Body of pancreas (tissue), 4 donors: ENCODE measurements at regions not wholly inside any gene's neighbourhood (a gene's known extent, or its start where the extent isn't known, plus 50 kb on each side); places are given as distances from the start of the nearest gene placed in this dataset.

Experiments used
- POLR2A ChIP-seq, 3 donors: fragments of 450-650 bp; IDR thresholded peaks; one replicate each; pipeline ENCODE4 v1.6.1; 2016; ENCODE audit warnings: antibody characterized with exemption in 3 of 3, mild to moderate bottlenecking in 2 of 3
- TF ChIP-seq, protein P1 (sequence below), 7 experiments: fragments of 450-650 bp in 4 of 7; fragments of 200-600 bp in 3 of 7; sonication (generic) in 3 of 7; IDR thresholded peaks; one replicate each; pipeline ENCODE4 v1.5.1; 2016 to 2019; ENCODE audit warnings: antibody characterized with exemption in 7 of 7

DNA sequence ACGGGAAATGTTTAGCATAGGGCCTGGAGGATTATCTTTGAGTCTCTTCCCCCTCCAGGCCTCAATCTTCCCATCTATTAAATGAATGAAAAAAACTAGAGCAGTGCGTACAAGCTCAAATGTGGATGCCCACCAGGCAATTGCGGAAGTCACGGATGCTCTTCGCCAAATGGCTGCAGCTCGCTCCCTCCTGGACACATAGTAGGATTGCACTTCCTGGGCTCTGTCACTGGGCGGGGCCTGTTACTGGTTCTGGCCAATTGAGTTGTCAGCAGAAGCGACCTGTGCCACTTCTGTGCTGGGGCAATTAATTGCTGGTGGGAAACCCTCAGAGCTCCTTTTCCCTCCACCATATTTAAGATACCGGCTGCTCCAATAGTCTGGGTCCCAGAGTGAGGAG is 168.2 kb upstream of the IRX6 start:
- TF ChIP-seq, protein P1, sequence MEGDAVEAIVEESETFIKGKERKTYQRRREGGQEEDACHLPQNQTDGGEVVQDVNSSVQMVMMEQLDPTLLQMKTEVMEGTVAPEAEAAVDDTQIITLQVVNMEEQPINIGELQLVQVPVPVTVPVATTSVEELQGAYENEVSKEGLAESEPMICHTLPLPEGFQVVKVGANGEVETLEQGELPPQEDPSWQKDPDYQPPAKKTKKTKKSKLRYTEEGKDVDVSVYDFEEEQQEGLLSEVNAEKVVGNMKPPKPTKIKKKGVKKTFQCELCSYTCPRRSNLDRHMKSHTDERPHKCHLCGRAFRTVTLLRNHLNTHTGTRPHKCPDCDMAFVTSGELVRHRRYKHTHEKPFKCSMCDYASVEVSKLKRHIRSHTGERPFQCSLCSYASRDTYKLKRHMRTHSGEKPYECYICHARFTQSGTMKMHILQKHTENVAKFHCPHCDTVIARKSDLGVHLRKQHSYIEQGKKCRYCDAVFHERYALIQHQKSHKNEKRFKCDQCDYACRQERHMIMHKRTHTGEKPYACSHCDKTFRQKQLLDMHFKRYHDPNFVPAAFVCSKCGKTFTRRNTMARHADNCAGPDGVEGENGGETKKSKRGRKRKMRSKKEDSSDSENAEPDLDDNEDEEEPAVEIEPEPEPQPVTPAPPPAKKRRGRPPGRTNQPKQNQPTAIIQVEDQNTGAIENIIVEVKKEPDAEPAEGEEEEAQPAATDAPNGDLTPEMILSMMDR (IDR thresholded peaks at IDR 0.05), result no peak
- TF ChIP-seq POLR2A (IDR thresholded peaks at IDR 0.05), result no peak
